GM12801 (cell line): ENCODE measurements at regions not wholly inside any gene's neighbourhood (a gene's known extent, or its start where the extent isn't known, plus 50 kb on each side); places are given as distances from the start of the nearest gene placed in this dataset.

ENCODE experiments used
- CTCF ChIP-seq: IDR thresholded peaks from one replicate; pipeline ENCODE4 v1.5.1; 2011; ENCODE audit warnings: control low read depth; ENCODE audit not compliant: insufficient read length; ENCODE audit errors: extremely low read depth

DNA sequence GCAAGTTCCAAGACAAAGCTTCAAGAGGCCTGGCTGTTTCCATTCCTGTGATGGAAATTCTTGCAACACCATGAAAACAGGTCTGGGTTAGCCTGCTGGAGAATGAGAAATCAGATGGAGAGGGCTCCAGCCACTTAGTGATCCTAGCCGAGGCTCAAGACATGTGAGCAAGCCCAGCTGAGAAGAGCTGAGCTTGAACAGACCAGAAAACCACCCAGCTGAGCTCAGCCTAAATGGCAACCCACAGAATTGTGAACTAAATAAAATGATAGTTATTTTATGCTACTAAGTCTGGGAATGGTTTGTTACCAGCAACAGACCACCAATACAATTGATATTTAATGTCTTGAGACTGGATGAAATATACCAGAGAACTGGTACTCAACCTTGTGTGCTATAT lies 494.5 kb downstream of the RMST start:
- no peak for TF ChIP-seq CTCF

DNA sequence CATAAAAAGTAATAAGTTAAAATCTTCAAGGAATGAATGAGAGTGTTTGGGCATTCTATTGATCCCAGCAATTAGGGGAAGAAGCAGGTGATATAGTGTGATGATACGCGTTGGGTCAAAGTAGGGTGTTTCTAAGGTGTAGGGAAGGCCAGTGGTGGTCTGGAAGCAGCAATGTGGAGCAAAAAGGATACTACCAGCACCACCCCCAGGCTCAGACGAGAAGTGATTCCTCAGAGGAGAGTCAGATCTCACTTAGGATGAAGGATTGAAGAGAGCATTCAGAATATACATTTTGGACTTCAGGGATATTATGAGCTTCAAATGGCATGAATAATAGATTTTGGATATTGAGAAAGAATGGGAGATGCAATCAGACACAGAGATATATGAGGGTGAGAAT lies 497.6 kb downstream of the RMST start:
- no peak for TF ChIP-seq CTCF

- TF ChIP-seq CTCF, result no peak
Observed at GRCh38 chr12:97960741-97961608, 498.4 kb downstream of the RMST start.

DNA sequence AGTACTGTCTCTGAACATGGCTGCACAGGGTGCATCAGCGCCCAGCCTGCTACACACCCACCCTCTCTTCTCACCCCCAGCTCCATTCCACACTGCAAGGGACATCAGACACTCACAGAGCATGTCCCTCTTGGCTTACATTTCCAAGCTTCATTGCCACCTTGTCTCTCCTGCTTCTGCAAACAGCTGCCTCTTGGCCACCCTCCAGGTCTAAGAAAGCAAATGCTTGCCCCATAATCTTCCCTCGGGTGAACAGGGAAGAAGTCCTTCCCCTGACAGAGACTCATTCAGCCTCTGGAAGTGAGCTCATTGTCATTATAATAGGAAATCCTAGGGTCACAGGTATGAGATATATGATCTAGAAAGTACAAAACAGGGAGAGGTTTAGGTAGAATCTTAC lies 505.2 kb downstream of the RMST start:
- no peak for TF ChIP-seq CTCF

DNA sequence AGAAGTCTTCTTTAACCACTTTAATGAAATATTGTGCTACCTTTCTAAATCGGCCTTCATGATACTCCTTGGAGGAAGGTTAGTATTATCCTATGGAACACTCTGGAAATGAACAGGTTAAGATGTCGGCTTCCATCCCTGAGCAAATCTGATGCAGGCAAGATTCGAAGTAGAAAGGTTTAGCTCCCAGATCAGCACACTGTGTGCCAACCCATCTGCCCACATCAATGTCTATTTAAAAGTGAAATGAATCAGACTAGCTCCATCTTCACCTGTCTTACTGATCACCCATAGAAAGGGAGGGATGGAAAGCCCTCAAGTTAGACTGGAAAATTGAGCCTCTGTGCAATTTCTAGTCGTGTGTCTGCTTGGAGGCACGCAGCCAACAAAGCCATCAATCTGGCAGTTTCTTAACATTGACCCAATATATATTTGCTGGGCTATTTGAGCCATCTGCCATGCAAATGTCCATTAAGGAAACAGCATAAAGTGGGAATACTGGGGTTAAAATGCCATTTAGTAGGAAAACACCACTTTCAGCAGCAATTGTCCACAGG lies 506.1 kb downstream of the RMST start:
- TF ChIP-seq CTCF, result no peak

GRCh38 chr12:97977870-97978405 lies 515.3 kb downstream of the RMST start:
- TF ChIP-seq CTCF, result no peak

GRCh38 chr12:97982684-97983083 lies 520.1 kb downstream of the RMST start:
- TF ChIP-seq CTCF, result no peak
